PFSK-1 (cell line): ENCODE measurements at regions not wholly inside any gene's neighbourhood (a gene's known extent, or its start where the extent isn't known, plus 50 kb on each side); places are given as distances from the start of the nearest gene placed in this dataset.

Experiments
- FOXP2 ChIP-seq: optimal IDR thresholded peaks from 2 replicates; pipeline ENCODE3; 2011; ENCODE audit warnings: borderline replicate concordance, control low read depth, inconsistent platforms; ENCODE audit not compliant: insufficient read depth; ENCODE audit errors: extremely low read length, extremely low read depth
- POLR2AphosphoS5 ChIP-seq: IDR thresholded peaks from 2 replicates; pipeline ENCODE4 v1.6.1; 2012; ENCODE audit warnings: low read depth, mild to moderate bottlenecking, control low read depth, low read length, moderate library complexity
- SIN3A ChIP-seq: IDR thresholded peaks from 2 replicates; pipeline ENCODE4 v1.6.1; 2012; ENCODE audit warnings: mild to moderate bottlenecking, low read length, moderate library complexity, borderline replicate concordance; ENCODE audit not compliant: insufficient read depth
- TAF1 ChIP-seq: IDR thresholded peaks from 2 replicates; pipeline ENCODE4 v1.6.1; 2012; ENCODE audit warnings: low read length, control low read depth, borderline replicate concordance; ENCODE audit not compliant: insufficient read depth
- TF ChIP-seq, protein P1 (sequence below), 2 experiments: IDR thresholded peaks; 2 replicates each; pipeline versions ENCODE4 v1.6.1 to v1.8.0; 2011 to 2012; ENCODE audit warnings: low read depth in 2 of 2, low read length in 2 of 2, control low read depth in 1 of 2, inconsistent platforms in 1 of 2, mild to moderate bottlenecking in 1 of 2, moderate library complexity in 1 of 2; ENCODE audit not compliant: insufficient read depth in 1 of 2

DNA sequence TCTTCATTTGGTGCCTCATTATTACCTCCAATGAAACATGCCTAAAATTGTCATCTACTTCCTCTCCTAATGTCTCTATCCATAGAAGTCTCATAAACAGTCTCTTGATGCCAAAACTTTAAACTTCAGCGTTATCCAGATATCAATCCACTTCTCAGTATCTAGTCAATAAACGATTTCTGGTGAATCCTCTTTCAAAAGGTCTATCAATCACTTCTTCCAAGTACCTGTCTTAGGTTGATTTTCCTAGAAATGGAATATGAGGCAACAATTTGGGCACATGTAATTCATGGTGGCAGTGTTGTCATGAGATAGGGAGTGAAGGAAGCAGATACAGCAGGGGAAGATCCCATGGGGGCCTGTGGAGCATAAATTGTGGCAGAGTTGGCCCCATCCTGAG is 348.5 kb upstream of the POU1F1 start:
- no peak for TF ChIP-seq SIN3A
- no peak for TF ChIP-seq POLR2AphosphoS5
- no peak for TF ChIP-seq TAF1
- no peak for TF ChIP-seq FOXP2
- TF ChIP-seq, protein P1, sequence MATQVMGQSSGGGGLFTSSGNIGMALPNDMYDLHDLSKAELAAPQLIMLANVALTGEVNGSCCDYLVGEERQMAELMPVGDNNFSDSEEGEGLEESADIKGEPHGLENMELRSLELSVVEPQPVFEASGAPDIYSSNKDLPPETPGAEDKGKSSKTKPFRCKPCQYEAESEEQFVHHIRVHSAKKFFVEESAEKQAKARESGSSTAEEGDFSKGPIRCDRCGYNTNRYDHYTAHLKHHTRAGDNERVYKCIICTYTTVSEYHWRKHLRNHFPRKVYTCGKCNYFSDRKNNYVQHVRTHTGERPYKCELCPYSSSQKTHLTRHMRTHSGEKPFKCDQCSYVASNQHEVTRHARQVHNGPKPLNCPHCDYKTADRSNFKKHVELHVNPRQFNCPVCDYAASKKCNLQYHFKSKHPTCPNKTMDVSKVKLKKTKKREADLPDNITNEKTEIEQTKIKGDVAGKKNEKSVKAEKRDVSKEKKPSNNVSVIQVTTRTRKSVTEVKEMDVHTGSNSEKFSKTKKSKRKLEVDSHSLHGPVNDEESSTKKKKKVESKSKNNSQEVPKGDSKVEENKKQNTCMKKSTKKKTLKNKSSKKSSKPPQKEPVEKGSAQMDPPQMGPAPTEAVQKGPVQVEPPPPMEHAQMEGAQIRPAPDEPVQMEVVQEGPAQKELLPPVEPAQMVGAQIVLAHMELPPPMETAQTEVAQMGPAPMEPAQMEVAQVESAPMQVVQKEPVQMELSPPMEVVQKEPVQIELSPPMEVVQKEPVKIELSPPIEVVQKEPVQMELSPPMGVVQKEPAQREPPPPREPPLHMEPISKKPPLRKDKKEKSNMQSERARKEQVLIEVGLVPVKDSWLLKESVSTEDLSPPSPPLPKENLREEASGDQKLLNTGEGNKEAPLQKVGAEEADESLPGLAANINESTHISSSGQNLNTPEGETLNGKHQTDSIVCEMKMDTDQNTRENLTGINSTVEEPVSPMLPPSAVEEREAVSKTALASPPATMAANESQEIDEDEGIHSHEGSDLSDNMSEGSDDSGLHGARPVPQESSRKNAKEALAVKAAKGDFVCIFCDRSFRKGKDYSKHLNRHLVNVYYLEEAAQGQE (IDR thresholded peaks at IDR 0.05; ENCODE audit: insufficient read depth in 1 of 2, low read depth in 2 of 2, low read length in 2 of 2): no peak
